ENCODE measurements at regions not wholly inside any gene's neighbourhood (a gene's known extent, or its start where the extent isn't known, plus 50 kb on each side); places are given as distances from the start of the nearest gene placed in this dataset.
A peak's percentile ranks its signal among the peaks of the same experiment; 100 is the strongest.

DNA sequence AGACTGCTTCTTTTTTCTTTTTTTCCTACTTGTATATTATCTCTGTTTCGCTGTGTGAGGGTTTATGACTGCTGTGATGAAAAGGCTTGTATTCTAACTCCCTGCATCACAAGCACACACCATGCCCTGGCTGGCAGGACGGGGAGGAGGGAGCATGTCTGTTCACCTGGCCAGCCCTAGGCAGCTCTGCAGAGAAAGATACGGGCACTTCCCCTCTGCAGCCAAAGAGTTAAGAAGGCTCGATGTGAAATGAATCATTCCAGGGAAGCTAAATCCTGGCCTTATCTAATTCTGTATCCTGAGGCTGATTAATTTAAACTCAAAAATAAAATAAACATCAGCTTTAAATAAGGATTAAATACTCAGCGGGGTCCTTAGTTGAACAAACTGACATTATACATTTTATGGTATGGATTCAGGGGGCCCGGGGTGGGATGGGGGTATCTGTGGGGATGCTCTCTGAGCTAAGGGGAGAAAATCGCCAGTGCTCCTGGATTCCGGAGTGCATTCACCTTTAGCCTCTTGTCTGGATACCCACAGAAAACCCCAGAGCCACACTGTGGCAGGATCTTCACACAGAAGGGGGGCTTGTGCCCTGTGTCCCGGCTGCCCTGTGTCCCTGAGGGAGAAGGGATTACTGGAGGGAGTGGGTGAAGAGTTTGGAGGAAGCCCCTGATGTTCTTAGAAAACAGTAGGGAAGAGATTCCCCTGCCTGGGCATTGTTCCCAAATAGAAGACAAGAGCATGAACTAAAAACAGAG is 321.5 kb downstream of the NPHP4 start:
- H3K36me3 ChIP-seq: no peaks in the 10 kb centered on the region
- ATAC-seq: no peak

DNA sequence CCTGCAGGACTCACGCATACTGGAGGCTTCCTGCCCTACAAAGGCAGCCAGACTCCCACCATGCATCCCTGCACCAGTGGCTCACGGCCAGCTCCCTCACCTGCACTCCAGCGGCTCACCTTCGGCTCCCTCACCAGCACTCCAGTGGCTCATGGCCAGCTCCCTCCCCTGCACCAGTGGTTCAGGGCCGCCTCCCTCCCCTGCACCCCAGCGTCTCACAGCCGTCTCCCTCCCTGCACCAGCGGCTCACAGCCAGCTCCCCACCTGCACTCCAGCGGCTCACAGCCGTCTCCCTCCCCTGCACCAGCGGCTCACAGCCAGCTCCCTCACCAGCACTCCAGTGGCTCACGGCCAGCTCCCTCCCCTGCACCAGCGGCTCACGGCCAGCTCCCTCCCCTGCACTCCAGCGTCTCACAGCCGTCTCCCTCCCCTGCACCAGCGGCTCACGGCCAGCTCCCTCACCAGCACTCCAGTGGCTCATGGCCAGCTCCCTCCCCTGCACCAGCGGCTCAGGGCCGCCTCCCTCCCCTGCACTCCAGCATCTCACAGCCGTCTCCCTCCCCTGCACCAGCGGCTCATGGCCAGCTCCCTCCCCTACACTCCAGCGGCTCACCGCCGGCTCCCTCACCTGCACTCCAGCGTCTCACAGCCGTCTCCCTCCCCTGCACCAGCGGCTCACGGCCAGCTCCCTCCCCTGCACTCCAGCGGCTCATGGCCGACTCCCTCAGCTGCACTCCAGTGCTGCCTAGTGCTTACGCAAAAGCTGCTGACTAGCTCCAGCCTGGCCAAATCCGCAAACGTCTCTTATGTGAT is 324.5 kb downstream of the NPHP4 start:
- 45 to 67% (median 54%) methylated on average over 32 to 34 of the region's 34 CpGs for WGBS, 4 donors
- H3K27me3 ChIP-seq: no peaks in the 10 kb centered on the region
- TF ChIP-seq, protein P1, sequence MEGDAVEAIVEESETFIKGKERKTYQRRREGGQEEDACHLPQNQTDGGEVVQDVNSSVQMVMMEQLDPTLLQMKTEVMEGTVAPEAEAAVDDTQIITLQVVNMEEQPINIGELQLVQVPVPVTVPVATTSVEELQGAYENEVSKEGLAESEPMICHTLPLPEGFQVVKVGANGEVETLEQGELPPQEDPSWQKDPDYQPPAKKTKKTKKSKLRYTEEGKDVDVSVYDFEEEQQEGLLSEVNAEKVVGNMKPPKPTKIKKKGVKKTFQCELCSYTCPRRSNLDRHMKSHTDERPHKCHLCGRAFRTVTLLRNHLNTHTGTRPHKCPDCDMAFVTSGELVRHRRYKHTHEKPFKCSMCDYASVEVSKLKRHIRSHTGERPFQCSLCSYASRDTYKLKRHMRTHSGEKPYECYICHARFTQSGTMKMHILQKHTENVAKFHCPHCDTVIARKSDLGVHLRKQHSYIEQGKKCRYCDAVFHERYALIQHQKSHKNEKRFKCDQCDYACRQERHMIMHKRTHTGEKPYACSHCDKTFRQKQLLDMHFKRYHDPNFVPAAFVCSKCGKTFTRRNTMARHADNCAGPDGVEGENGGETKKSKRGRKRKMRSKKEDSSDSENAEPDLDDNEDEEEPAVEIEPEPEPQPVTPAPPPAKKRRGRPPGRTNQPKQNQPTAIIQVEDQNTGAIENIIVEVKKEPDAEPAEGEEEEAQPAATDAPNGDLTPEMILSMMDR (IDR thresholded peaks at IDR 0.05): no peak
- TF ChIP-seq POLR2A (IDR thresholded peaks at IDR 0.05): no peak
- no peak overlapping the region for H3K4me3 ChIP-seq
- no peaks in the 10 kb centered on the region for H3K4me1 ChIP-seq
- no peak overlapping the region for H3K27ac ChIP-seq
- H3K9me3 ChIP-seq: peaks cover 0 to 5% (median 0%) of the 10 kb centered on the region in 12 donors
- DNase-seq (peak in 1 of 5 donors; percentile 26), ATAC-seq (no peak)
- intact Hi-C loops (cut with DNase I): no loop called here
- H3K36me3 ChIP-seq: no peaks in the 10 kb centered on the region

More for the DNA sequence above, 321.5 kb downstream of the NPHP4 start:
- H3K4me1 ChIP-seq: no peaks in the 10 kb centered on the region
- DNase-seq: no peak
- WGBS, 4 donors: 53 to 60% (median 58%) methylated on average over 9 of the region's 9 CpGs
- no peaks in the 10 kb centered on the region for H3K27me3 ChIP-seq
- intact Hi-C loops (cut with DNase I): no loop called here
- TF ChIP-seq, protein P1 (IDR thresholded peaks at IDR 0.05): no peak
- no peak for TF ChIP-seq POLR2A (IDR thresholded peaks at IDR 0.05)
- H3K4me3 ChIP-seq: no peak overlapping the region
- H3K27ac ChIP-seq: no peak overlapping the region
- peaks cover 0 to 9% (median 0%) of the 10 kb centered on the region in 12 donors for H3K9me3 ChIP-seq

DNA sequence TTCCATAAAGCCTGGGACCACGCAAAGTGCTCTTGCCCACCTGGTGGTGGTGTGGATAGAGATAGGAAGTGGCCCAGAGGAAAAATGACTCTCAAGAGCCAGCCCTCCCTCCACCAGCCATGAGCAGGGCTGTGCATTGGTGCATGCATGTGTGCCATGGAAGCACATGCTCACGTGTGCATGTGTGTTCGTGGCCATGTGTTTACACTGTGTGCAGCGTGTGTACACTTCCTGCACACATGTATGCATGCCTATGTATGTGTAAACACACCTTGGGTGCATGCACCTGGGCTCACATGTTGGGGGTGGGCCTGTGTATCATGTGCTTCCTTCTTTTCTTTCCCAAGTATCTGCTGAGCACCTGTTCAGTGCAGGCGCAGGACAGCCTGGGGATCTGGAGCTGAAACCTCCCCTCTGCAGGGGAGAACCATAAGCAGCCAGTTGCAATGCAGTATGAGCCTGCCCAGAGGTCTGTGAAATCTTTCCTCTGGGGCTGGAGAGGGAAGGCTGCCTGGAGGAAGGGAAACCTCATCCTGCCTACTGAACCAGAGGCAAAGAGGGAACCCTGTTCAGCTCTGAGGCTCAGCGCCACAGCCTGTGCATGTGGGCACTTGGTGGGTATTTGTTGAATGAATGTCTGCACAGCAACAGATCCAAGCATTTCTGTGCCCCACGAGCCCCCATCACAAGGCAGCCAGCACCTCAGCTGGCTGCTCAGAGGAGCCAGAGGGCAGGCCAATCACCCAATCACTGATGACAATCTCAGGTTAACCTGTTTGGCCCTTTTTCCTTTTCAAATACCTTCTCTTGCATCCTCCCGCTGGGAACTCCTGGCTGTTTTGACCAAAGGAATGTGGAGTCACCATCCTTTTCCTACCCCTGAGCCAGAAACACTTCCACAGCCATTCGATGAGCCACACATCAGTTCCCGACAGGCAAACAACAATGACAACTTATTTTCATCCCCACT is 327.0 kb downstream of the NPHP4 start:
- intact Hi-C loops (cut with DNase I): no loop called here
- Histone ChIP-seq H3K36me3 (no peaks in the 10 kb centered on the region), H3K4me3 (no peak overlapping the region), H3K4me1 (peaks cover 0 to 16% (median 0%) of the 10 kb centered on the region in 12 donors), H3K27me3 (peaks cover 0 to 6% (median 0%) of the 10 kb centered on the region in 9 donors), H3K27ac (no peak overlapping the region), H3K9me3 (peaks cover 0 to 5% (median 0%) of the 10 kb centered on the region in 12 donors)
- no peak for ATAC-seq
- TF ChIP-seq POLR2A (IDR thresholded peaks at IDR 0.05): no peak
- TF ChIP-seq, protein P1 (IDR thresholded peaks at IDR 0.05): no peak
- 77 to 85% (median 80%) methylated on average over 10 of the region's 10 CpGs for WGBS, 4 donors
- no peak for DNase-seq

Data from heart left ventricle (tissue), 16 donors.